Mononuclear cell (primary cell): ENCODE measurements at regions not wholly inside any gene's neighbourhood (a gene's known extent, or its start where the extent isn't known, plus 50 kb on each side); places are given as distances from the start of the nearest gene placed in this dataset.

ENCODE experiments used
- H3K27me3 ChIP-seq: 2 replicates; pipeline ENCODE4 v1.6.0; 2011; ENCODE audit warnings: low read length, control low read depth; ENCODE audit not compliant: insufficient read depth
- H3K4me1 ChIP-seq: 2 replicates; pipeline ENCODE4 v1.5.1; 2011; ENCODE audit warnings: mild to moderate bottlenecking, low read length, control low read depth; ENCODE audit not compliant: insufficient read depth
- H3K4me3 ChIP-seq: 2 replicates; pipeline ENCODE4 v1.5.1; 2011; ENCODE audit warnings: mild to moderate bottlenecking, low read length, moderate library complexity
- H3K9me3 ChIP-seq: 2 replicates; pipeline ENCODE4 v1.5.1; 2011; ENCODE audit warnings: low read depth, mild to moderate bottlenecking, control low read depth, low read length

GRCh38 chr5:6961123-6961522 is 247.9 kb downstream of the TENT4A start:
- no peaks in the 10 kb centered on the region for H3K9me3 ChIP-seq
- H3K4me3 ChIP-seq, result no peak overlapping the region
- no peaks in the 10 kb centered on the region for H3K27me3 ChIP-seq
- no peaks in the 10 kb centered on the region for H3K4me1 ChIP-seq

- no peaks in the 10 kb centered on the region for H3K27me3 ChIP-seq
- no peak overlapping the region for H3K4me3 ChIP-seq
- no peaks in the 10 kb centered on the region for H3K9me3 ChIP-seq
- H3K4me1 ChIP-seq, result no peaks in the 10 kb centered on the region
Measured at GRCh38 chr5:6961837-6962635, 248.8 kb downstream of the TENT4A start.

- H3K4me1 ChIP-seq, result no peaks in the 10 kb centered on the region
- no peak overlapping the region for H3K4me3 ChIP-seq
- H3K27me3 ChIP-seq, result no peaks in the 10 kb centered on the region
- H3K9me3 ChIP-seq, result no peaks in the 10 kb centered on the region
Measured at GRCh38 chr5:6976971-6977370, 263.7 kb downstream of the TENT4A start.

GRCh38 chr5:6979061-6979460 is 265.8 kb downstream of the TENT4A start:
- Histone ChIP-seq H3K9me3 (no peaks in the 10 kb centered on the region), H3K4me1 (no peaks in the 10 kb centered on the region), H3K27me3 (no peaks in the 10 kb centered on the region), H3K4me3 (no peak overlapping the region)

GRCh38 chr5:6989230-6989629 is 276.0 kb downstream of the TENT4A start:
- Histone ChIP-seq H3K4me3 (no peak overlapping the region), H3K4me1 (no peaks in the 10 kb centered on the region), H3K27me3 (no peaks in the 10 kb centered on the region), H3K9me3 (no peaks in the 10 kb centered on the region)

GRCh38 chr5:6994097-6994496 is 280.9 kb downstream of the TENT4A start:
- Histone ChIP-seq H3K4me3 (no peak overlapping the region), H3K9me3 (no peaks in the 10 kb centered on the region), H3K4me1 (no peaks in the 10 kb centered on the region), H3K27me3 (no peaks in the 10 kb centered on the region)

GRCh38 chr5:6995115-6995514 is 281.9 kb downstream of the TENT4A start:
- no peaks in the 10 kb centered on the region for H3K9me3 ChIP-seq
- no peaks in the 10 kb centered on the region for H3K4me1 ChIP-seq
- no peaks in the 10 kb centered on the region for H3K27me3 ChIP-seq
- no peak overlapping the region for H3K4me3 ChIP-seq

GRCh38 chr5:7000310-7000709 is 287.1 kb downstream of the TENT4A start:
- Histone ChIP-seq H3K4me3 (no peak overlapping the region), H3K9me3 (no peaks in the 10 kb centered on the region), H3K4me1 (no peaks in the 10 kb centered on the region), H3K27me3 (no peaks in the 10 kb centered on the region)

GRCh38 chr5:7010591-7010990 is 297.4 kb downstream of the TENT4A start:
- H3K9me3 ChIP-seq, result no peaks in the 10 kb centered on the region
- H3K27me3 ChIP-seq, result no peaks in the 10 kb centered on the region
- H3K4me3 ChIP-seq, result no peak overlapping the region
- no peaks in the 10 kb centered on the region for H3K4me1 ChIP-seq

- H3K4me1 ChIP-seq, result no peaks in the 10 kb centered on the region
- no peak overlapping the region for H3K4me3 ChIP-seq
- H3K9me3 ChIP-seq, result no peaks in the 10 kb centered on the region
Measured at GRCh38 chr5:7012057-7012456, 298.8 kb downstream of the TENT4A start.

GRCh38 chr5:7014611-7015010 is 301.4 kb downstream of the TENT4A start:
- Histone ChIP-seq H3K4me1 (no peaks in the 10 kb centered on the region), H3K27me3 (no peaks in the 10 kb centered on the region), H3K4me3 (no peak overlapping the region), H3K9me3 (no peaks in the 10 kb centered on the region)

More at GRCh38 chr5:7012057-7012456, 298.8 kb downstream of the TENT4A start:
- no peaks in the 10 kb centered on the region for H3K27me3 ChIP-seq

GRCh38 chr5:7015586-7016256 is 302.5 kb downstream of the TENT4A start:
- Histone ChIP-seq H3K4me1 (no peaks in the 10 kb centered on the region), H3K9me3 (no peaks in the 10 kb centered on the region), H3K4me3 (no peak overlapping the region), H3K27me3 (no peaks in the 10 kb centered on the region)

GRCh38 chr5:7016999-7017747 is 303.9 kb downstream of the TENT4A start:
- Histone ChIP-seq H3K9me3 (peaks cover 7% of the 10 kb centered on the region), H3K4me3 (no peak overlapping the region), H3K4me1 (no peaks in the 10 kb centered on the region), H3K27me3 (no peaks in the 10 kb centered on the region)

- H3K27me3 ChIP-seq, result no peaks in the 10 kb centered on the region
- H3K9me3 ChIP-seq, result peaks cover 16% of the 10 kb centered on the region
- no peaks in the 10 kb centered on the region for H3K4me1 ChIP-seq
- no peak overlapping the region for H3K4me3 ChIP-seq
Measured at GRCh38 chr5:7018198-7018597, 305.0 kb downstream of the TENT4A start.

- Histone ChIP-seq H3K27me3 (no peaks in the 10 kb centered on the region), H3K9me3 (peaks cover 19% of the 10 kb centered on the region), H3K4me3 (no peak overlapping the region), H3K4me1 (no peaks in the 10 kb centered on the region)
Measured at GRCh38 chr5:7018601-7019000, 305.4 kb downstream of the TENT4A start.
